Upper lobe of right lung (tissue), 1 donor: ENCODE measurements at regions not wholly inside any gene's neighbourhood (a gene's known extent, or its start where the extent isn't known, plus 50 kb on each side); places are given as distances from the start of the nearest gene placed in this dataset.

Source experiments
- ATAC-seq: fragments of 200-7000 bp; cut with Tn5 transposase; one replicate; pipeline ENCODE4 v1.9.1; 2020; ENCODE audit warnings: mild to moderate bottlenecking, moderate library complexity
- DNase-seq: peaks from one replicate; pipeline ENCODE4 v3.0.0-alpha.2; 2020
- H3K27ac ChIP-seq: fragments of 200-600 bp; one replicate; pipeline ENCODE4 v1.8.0; 2022
- H3K27me3 ChIP-seq: fragments of 200-600 bp; one replicate; pipeline ENCODE4 v1.8.0; 2022; ENCODE audit warnings: mild to moderate bottlenecking
- H3K36me3 ChIP-seq: fragments of 200-600 bp; one replicate; pipeline ENCODE4 v1.8.0; 2022
- H3K4me1 ChIP-seq: fragments of 200-600 bp; one replicate; pipeline ENCODE4 v1.8.0; 2022
- H3K4me3 ChIP-seq: fragments of 200-600 bp; one replicate; pipeline ENCODE4 v1.8.0; 2022; ENCODE audit warnings: mild to moderate bottlenecking
- H3K9me3 ChIP-seq: fragments of 200-600 bp; one replicate; pipeline ENCODE4 v1.8.0; 2022
- CTCF ChIP-seq: fragments of 200-600 bp; IDR thresholded peaks from one replicate; pipeline ENCODE4 v1.8.0; 2022; ENCODE audit warnings: antibody characterized with exemption
- intact Hi-C: fragments of 100-400 bp; cut with DNase I; formaldehyde crosslinking; loops from one replicate; pipeline ENCODE4 v1.11.0; 2022
- donor health status: DM: no; HTN: yes; CAD: no; lungs with severe emphysema.

- Histone ChIP-seq H3K9me3 (no peaks in the 10 kb centered on the region), H3K4me1 (peaks cover 14% of the 10 kb centered on the region), H3K36me3 (no peaks in the 10 kb centered on the region), H3K4me3 (no peak overlapping the region), H3K27ac (no peak overlapping the region), H3K27me3 (no peaks in the 10 kb centered on the region)
- no peak for ATAC-seq
- intact Hi-C loops: no loop called here
- no peak for TF ChIP-seq CTCF
- DNase-seq: no peak
Measured at GRCh38 chr1:56442290-56442877, 137.0 kb downstream of the PLPP3 start.

DNA sequence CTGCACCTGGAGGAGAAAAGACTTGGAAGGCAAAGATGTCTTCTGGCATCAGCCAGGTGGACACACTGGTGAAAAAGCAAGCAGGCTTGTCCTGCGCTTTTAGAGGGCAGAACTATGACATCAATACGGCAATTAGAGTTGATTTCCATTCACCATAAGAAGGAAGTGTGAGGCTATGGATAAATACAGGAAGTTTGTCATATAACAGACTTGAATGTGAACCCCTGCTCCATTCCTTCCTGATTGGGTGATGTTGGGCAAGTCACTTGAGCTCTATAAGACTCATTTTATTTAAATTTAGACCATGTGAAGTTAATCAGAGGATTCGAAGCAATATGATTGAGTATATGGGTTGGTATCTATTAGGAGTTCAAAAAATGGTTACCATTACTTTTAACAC is 137.8 kb downstream of the PLPP3 start:
- no peaks in the 10 kb centered on the region for H3K9me3 ChIP-seq
- intact Hi-C loops: no loop called here
- no peak for TF ChIP-seq CTCF
- ATAC-seq: no peak
- DNase-seq: no peak
- no peaks in the 10 kb centered on the region for H3K36me3 ChIP-seq
- H3K27ac ChIP-seq: no peak overlapping the region
- no peaks in the 10 kb centered on the region for H3K27me3 ChIP-seq
- H3K4me3 ChIP-seq: no peak overlapping the region
- H3K4me1 ChIP-seq: peaks cover 6% of the 10 kb centered on the region

DNA sequence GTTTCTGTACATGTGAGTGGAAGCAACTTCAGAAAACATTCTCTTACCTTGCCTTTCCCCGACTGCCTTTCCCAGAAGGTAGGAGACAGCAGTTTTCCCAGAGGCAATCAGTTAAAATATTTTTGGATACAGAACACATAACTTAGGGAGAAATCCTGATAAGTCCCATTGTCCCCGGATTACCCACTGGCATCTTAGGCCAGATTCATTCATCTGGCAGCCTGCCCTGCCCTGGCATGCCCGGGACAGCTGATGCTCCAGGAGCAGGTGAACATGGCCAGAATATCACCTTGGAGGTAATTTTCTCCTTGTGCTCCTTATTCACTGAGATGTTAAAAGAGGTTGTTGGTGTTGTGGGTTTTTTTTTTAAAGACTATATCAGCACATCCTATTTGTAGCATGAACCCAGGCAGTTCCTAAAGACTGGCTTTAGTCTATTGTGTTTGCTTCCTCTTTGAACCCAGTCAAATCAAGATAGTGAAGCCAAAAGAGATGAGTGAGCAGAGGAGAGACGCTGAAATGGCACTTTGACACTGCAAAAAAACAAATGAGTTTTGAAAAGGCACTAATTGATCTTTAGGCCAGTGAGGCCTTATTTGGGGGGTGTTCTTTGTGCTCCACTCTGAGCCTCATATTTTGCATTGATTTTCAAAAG is 139.6 kb downstream of the PLPP3 start:
- Histone ChIP-seq H3K4me3 (no peak overlapping the region), H3K36me3 (no peaks in the 10 kb centered on the region), H3K4me1 (no peaks in the 10 kb centered on the region), H3K27me3 (no peaks in the 10 kb centered on the region), H3K27ac (no peak overlapping the region), H3K9me3 (no peaks in the 10 kb centered on the region)
- intact Hi-C loops: no loop called here
- no peak for DNase-seq
- no peak for TF ChIP-seq CTCF
- no peak for ATAC-seq

- H3K4me1 ChIP-seq: no peaks in the 10 kb centered on the region
- no peaks in the 10 kb centered on the region for H3K9me3 ChIP-seq
- DNase-seq (no peak), ATAC-seq (no peak)
- H3K27me3 ChIP-seq: no peaks in the 10 kb centered on the region
- no peak for TF ChIP-seq CTCF
- H3K36me3 ChIP-seq: no peaks in the 10 kb centered on the region
- no peak overlapping the region for H3K27ac ChIP-seq
- intact Hi-C loops: no loop called here
- no peak overlapping the region for H3K4me3 ChIP-seq
Measured at GRCh38 chr1:56438901-56439551, 140.3 kb downstream of the PLPP3 start.

DNA sequence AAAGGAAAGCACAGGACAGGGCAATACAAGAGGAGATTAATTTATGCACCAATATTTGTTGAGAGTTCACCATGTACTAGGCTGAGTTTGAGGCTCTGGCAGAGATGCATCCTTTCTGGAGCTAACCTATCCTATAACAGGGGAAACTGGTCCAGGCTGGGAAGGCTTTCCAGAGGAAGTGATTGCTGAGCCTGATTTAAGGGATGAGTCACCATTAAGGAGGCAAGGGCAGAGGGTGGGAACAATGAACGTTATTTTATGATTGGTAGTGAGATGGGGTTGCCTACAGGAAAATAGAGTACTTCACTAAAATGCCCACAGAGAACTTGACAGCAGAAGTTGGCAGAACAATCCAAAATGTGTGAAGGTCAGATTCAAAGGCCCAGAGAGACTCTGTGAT is 141.4 kb downstream of the PLPP3 start:
- DNase-seq: no peak
- H3K4me1 ChIP-seq: no peaks in the 10 kb centered on the region
- intact Hi-C loops: no loop called here
- no peaks in the 10 kb centered on the region for H3K36me3 ChIP-seq
- no peak overlapping the region for H3K4me3 ChIP-seq
- no peaks in the 10 kb centered on the region for H3K9me3 ChIP-seq
- H3K27ac ChIP-seq: no peak overlapping the region
- ATAC-seq: peak; percentile 15
- H3K27me3 ChIP-seq: no peaks in the 10 kb centered on the region
- TF ChIP-seq CTCF: no peak
